ENCODE measurements at regions not wholly inside any gene's neighbourhood (a gene's known extent, or its start where the extent isn't known, plus 50 kb on each side); places are given as distances from the start of the nearest gene placed in this dataset.

DNA sequence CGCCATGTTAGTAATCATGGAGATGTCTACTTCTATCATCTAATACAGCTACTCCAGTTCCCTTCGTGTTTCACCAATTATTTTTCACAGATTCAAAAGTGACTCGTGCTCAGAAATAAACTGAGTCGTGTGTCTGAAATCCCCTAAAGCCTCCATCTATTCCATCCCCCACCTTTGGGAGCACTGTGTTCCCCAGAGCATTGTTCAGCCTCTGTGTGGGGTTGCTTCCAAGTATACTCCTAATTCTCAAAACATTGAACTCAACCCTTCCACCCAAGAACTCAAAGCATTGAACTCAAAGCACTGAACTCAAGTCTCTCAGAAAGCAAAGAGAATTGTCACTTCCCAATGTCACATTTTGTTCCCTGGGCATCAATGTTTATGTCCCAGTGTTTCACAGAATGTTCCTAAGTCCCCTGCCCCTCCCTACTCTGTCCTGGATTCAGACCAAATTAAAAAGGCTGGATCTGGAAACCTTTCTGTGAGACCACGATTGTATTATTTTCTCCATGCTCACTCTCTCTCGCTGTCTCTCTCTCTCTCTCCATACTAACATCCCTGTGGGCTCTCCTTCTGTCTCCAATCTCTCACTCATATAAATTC lies 138.5 kb upstream of the QRFPR start:
- no peak for DNase-seq

DNA sequence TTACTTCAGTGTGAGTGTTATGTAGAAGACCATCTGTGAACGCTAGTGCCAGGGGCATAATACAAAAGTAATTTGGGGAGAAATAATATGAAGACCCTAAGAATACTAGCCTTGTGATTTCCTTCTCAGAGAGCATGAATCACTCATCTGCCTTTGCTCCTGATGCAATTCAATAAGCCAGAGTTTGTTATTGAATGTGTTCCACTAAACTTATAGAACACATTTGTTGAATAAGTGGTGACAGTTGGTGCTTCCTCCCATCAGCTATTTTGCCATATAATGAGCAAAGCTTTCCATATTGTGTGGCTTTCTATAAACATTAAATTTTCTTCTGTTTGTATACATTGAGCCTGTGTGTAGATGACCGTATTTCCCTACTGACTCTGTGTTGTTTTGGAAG lies 136.4 kb upstream of the QRFPR start:
- DNase-seq = no peak

DNA sequence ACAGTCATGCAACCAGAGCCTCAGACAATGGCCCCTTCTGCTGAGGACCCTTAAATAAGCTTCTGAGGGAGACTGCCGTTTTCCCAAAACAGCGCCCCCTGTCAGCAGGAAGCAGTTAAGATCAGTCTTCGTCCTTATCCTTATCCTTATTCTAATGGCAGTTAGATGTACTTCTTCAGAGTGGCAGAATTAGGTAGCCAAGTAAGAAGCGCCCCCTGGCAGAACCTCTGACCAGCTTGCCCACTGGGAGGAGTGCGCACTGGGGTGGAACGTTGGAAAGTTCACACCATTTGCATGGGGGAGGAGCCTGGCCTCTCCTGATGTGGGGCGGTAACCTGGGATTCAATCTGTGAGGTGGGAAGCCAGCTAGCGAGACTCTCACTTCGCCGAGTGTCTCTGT lies 133.6 kb upstream of the QRFPR start:
- no peak for DNase-seq

GRCh38 chr4:121510341-121510874 lies 129.6 kb upstream of the QRFPR start:
- DNase-seq = no peak

DNA sequence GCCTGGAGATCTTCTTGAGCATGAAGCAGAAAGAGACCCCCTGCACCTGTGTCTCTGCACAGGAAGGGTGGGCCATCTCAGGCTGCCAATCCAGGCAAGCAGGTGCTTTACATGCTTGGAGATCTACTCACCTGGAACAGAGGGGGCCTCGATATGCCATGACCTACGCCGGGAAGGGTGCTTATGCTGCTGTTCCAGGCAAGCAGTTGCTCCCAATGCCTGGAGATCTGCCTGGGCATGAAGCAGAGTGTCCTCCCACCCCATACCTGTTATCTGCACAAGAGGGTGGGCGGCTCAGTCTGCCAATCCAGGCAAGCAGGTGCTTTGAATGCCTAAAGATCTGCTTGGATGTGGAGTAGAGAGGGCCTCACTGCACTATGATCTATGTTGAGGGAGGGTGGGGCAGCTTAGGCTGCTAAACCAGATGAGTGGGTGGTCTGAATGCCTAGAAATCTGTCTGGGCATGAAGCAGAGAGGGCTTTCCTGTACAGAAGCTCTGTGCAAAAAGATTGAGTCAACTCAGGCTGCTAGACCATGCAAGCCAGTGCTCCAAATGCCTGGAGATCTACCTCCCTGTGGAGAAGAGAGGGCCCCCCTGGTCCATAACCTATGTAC lies 104.5 kb upstream of the QRFPR start:
- no peak for DNase-seq

DNA sequence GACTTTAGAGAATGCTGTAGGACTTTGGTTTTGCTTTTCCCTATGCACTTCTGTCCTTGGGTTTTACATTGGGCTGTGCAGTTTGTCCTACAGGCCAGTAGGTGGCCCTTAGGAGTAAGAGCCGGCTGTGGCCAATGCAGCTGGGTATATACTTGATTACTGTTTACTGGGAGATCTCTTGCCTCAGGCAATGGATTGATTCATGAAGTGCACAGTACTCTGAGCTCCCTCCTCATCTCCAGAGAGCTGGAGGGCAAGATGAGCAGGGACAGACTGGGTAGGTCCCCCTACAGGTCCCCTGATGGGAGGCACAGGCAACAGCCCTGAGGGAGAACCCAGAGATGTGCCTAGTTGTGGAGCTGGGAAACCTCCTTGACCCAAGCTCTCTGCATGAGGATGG lies 103.8 kb upstream of the QRFPR start:
- no peak for DNase-seq

DNA sequence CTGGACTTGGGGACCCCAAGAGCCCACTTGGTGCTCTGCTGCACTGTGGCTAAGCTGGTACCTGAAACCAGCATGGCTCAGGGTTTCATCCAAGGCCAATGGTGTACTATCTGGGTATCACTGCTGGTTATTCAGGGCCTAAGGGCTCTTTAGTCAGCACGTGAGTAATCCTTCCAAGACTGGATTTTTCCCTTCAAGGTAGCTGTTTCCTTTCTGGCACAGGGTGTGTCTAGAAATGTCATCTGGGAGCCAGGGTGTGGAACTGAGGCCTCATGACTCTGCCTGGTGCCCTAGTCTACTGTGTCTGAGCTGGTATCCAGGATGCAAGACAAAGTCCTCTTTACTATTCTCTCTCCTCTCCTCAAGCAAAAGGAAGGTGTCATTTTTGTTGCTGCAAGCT lies 99.0 kb upstream of the QRFPR start:
- DNase-seq = no peak

GRCh38 chr4:121477480-121477879 lies 96.7 kb upstream of the QRFPR start:
- DNase-seq = no peak

DNA sequence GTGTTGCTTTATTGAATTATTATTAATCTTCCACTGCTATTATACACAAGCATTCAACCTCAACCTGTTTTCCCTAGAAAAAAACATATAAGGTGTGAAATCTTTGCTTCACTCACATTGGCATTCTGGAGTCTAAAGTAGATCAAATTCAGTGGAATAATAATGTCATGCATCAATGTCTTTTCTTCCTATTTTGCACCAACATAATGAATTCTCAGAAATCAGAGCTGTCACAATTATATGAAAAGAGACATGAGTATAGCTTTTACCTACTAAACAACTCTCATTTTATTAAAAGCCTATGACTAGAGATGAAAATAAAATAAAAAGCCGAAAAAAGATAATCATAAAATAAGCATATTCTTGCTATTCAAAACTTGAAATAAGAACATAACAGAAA lies 96.3 kb upstream of the QRFPR start:
- DNase-seq = no peak

- no peak for DNase-seq
Observed at GRCh38 chr4:121472937-121473721, 92.3 kb upstream of the QRFPR start.

- DNase-seq = no peak
Observed at GRCh38 chr4:121464854-121465253, 84.0 kb upstream of the QRFPR start.

DNA sequence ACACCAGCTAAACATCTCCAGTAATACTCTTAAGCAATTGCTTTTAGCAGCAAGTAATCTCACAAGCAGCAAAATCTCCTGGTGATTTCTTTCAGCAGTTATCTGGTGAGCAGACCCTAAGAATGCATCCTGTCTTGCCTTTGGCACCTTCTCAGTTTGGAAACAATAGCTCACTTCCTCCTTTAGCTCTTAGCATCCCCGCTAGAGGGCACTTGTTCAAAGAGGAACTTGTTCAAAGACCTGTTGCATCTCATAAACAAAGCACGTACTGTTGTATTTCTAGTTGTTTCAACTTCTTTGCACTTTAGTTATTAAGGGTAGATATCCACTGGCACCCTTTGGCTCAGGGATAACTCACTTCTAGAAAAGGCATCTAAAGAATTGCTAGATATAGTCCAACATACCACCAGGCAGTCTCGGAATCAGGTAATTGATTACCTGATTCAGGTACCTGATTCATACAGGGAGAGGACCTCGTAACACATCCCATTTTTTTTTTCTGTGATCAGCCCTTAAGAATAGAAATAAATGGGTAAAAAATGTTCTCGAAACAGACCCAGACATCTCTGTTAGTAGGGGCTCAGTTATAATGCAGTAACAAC lies 81.9 kb upstream of the QRFPR start:
- DNase-seq = peak; percentile 39

- no peak for DNase-seq
Observed at GRCh38 chr4:121459026-121459425, 78.2 kb upstream of the QRFPR start.

- no peak for DNase-seq
Observed at GRCh38 chr4:121457278-121457875, 76.6 kb upstream of the QRFPR start.

GRCh38 chr4:121455285-121455684 lies 74.5 kb upstream of the QRFPR start:
- no peak for DNase-seq

DNA sequence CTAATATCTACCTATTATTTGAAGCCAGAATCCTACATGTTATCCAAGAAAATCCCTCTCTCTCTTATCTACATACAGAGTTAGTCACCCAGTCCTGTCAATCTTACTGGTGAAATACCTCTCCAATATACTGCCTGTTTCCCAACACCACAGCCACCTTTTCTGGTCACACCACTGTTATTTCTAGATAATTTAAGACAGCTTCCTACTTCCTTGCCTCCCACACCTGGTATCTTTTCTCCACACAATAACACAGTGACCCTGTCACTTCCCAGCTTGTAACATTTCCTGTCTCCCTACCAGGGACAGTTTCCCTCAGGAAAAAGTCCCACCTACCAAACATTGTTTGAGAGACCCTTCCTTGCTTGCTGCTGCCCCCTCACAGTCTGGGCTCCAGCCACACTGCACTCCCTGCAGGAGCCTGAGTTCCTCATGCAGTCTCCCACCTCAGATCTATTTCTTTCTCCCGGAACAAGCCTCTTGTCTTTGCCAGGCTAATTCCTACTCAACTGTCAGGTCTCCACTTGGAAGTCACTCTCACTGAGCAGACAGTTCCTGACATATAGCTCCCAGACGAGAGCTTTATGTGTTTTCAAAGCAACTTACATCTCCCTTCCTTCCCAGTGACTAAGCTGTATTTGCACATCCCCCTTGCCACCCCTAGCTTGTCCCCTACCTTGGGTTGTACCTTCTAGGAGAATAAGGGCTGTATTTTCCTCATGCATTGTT lies 73.6 kb upstream of the QRFPR start:
- no peak for DNase-seq

GRCh38 chr4:121451310-121451709 lies 70.5 kb upstream of the QRFPR start:
- no peak for DNase-seq

- DNase-seq = no peak
Observed at GRCh38 chr4:121449416-121449815, 68.6 kb upstream of the QRFPR start.

- DNase-seq = no peak
Observed at GRCh38 chr4:121448231-121448630, 67.4 kb upstream of the QRFPR start.

DNA sequence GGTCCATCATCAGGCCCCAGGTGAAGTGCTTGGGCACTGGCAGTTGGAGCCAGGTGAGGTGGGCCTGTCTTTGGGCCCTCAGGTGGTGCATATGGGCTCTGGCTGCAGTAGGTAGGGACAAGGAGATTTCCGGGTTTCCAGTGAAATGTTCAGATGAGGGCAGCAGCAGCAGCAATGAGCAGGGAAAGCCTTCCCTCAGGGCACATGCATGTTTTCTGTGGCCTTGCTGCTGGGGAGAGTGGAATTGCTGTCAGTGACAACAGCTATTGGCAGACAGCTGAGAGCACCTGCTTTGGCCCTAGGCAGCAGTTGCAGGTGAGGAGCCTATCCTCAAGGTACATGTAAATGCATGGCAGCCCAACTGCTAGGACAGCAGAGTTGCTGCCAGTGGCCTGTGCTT lies 58.9 kb upstream of the QRFPR start:
- DNase-seq = no peak

Data from stimulated activated CD4-positive, alpha-beta T cell treated with anti-CD3 and anti-CD28 coated beads, Interleukin-4, amount 100 ng/mL, for 24 hours (primary cell).